A549 (cell line): ENCODE measurements at regions not wholly inside any gene's neighbourhood (a gene's known extent, or its start where the extent isn't known, plus 50 kb on each side); places are given as distances from the start of the nearest gene placed in this dataset.

Experiments used
- CTCF ChIP-seq: fragments of >200 bp; sonication (Bioruptor Twin); formaldehyde crosslinking; IDR thresholded peaks from 3 replicates; pipeline ENCODE4 v1.5.1; 2016
- MAX ChIP-seq: IDR thresholded peaks from 2 replicates; pipeline ENCODE4 v1.6.1; 2012
- RAD21 ChIP-seq, 2 experiments: fragments of >200 bp in 1 of 2; sonication (Bioruptor Twin) in 1 of 2; formaldehyde crosslinking in 1 of 2; IDR thresholded peaks in 1 of 2; conservative IDR thresholded peaks in 1 of 2; 2 replicates in 1 of 2; 3 replicates in 1 of 2; pipeline ENCODE4 v1.6.1; 2012 to 2018; ENCODE audit warnings: inconsistent platforms in 1 of 2

GRCh38 chr2:217413193-217413592 is 553.3 kb upstream of the TNP1 start:
- TF ChIP-seq CTCF: no peak
- TF ChIP-seq MAX: no peak
- no peak for TF ChIP-seq RAD21 (conservative IDR thresholded peaks at IDR 0.05 in 1 of 2, IDR thresholded peaks at IDR 0.05 in 1 of 2)
